Activated CD4-positive, alpha-beta memory T cell treated with anti-CD3 and anti-CD28 coated beads for 36 hours (primary cell): ENCODE measurements at regions not wholly inside any gene's neighbourhood (a gene's known extent, or its start where the extent isn't known, plus 50 kb on each side); places are given as distances from the start of the nearest gene placed in this dataset.
"Not testable (repeated sequence)": the region's sequence is repeated elsewhere in the genome, so short reads cannot be mapped to it uniquely, and the experiment has no call there.

ENCODE experiments used
- CTCF ChIA-PET: fragments of 350-600 bp; sonication (Branson Sonifier 250); formaldehyde crosslinking; loops from one replicate; lab custom pipeline; 2021; ENCODE audit warnings: antibody characterized with exemption, inconsistent platforms; lab: Charles Lee
- POLR2A ChIA-PET: fragments of 350-600 bp; sonication (Branson Sonifier 250); formaldehyde crosslinking; loops from one replicate; lab custom pipeline; 2021; ENCODE audit warnings: antibody characterized with exemption; lab: Charles Lee
- DNase-seq: peaks from one replicate; pipeline ENCODE4 v3.0.0-alpha.2; 2020
- H3K27ac Mint-ChIP-seq: one replicate; pipeline ENCODE4 v1.8.0; 2021; ENCODE audit warnings: mixed read lengths
- H3K27me3 Mint-ChIP-seq: one replicate; pipeline ENCODE4 v1.8.0; 2021; ENCODE audit warnings: mixed read lengths
- H3K36me3 Mint-ChIP-seq: one replicate; pipeline ENCODE4 v1.8.0; 2021; ENCODE audit warnings: mixed read lengths
- H3K4me1 Mint-ChIP-seq: one replicate; pipeline ENCODE4 v1.8.0; 2021; ENCODE audit warnings: low read depth, mixed read lengths
- H3K4me3 Mint-ChIP-seq: one replicate; pipeline ENCODE4 v1.8.0; 2021; ENCODE audit warnings: mild to moderate bottlenecking, mixed read lengths
- H3K9me3 Mint-ChIP-seq: one replicate; pipeline ENCODE4 v1.8.0; 2021; ENCODE audit warnings: mixed read lengths
- intact Hi-C: fragments of 100-400 bp; cut with micrococcal nuclease; formaldehyde crosslinking; loops from one replicate; pipeline ENCODE4 v1.15.1; 2023

GRCh38 chr9:105118636-105119035 lies 125.8 kb upstream of the SLC44A1 start:
- CTCF ChIA-PET = no interaction called here
- intact Hi-C loops = no loop called here
- POLR2A ChIA-PET = no interaction called here

GRCh38 chr9:105119156-105119555 lies 125.3 kb upstream of the SLC44A1 start:
- H3K9me3 Mint-ChIP-seq = no peaks in the 10 kb centered on the region
- H3K36me3 Mint-ChIP-seq = no peaks in the 10 kb centered on the region
- peaks cover 18% of the 10 kb centered on the region for H3K4me1 Mint-ChIP-seq
- ChIA-PET POLR2A (no interaction called here), CTCF (no interaction called here)
- H3K4me3 Mint-ChIP-seq = no peak overlapping the region
- no peaks in the 10 kb centered on the region for H3K27me3 Mint-ChIP-seq
- no peak overlapping the region for H3K27ac Mint-ChIP-seq
- DNase-seq = no peak
- intact Hi-C loops = no loop called here

More at GRCh38 chr9:105118636-105119035, 125.8 kb upstream of the SLC44A1 start:
- Mint-ChIP-seq H3K9me3 (no peaks in the 10 kb centered on the region), H3K27ac (no peak overlapping the region), H3K27me3 (no peaks in the 10 kb centered on the region), H3K36me3 (no peaks in the 10 kb centered on the region), H3K4me3 (no peak overlapping the region), H3K4me1 (peaks cover 23% of the 10 kb centered on the region)
- DNase-seq = no peak

- no peak overlapping the region for H3K27ac Mint-ChIP-seq
- CTCF ChIA-PET = interaction anchor here (0.8 to 1.2 kb wide), 2 partner anchors 37 to 260 kb away, joined by 3 to 5 read pairs; no protein-coding TSS in a partner anchor
- H3K9me3 Mint-ChIP-seq = no peaks in the 10 kb centered on the region
- DNase-seq = no peak
- no peaks in the 10 kb centered on the region for H3K27me3 Mint-ChIP-seq
- POLR2A ChIA-PET = no interaction called here
- intact Hi-C loops = no loop called here
- H3K4me3 Mint-ChIP-seq = no peak overlapping the region
- no peaks in the 10 kb centered on the region for H3K36me3 Mint-ChIP-seq
- H3K4me1 Mint-ChIP-seq = peaks cover 9% of the 10 kb centered on the region
Observed at GRCh38 chr9:105121861-105122430, 122.5 kb upstream of the SLC44A1 start.

GRCh38 chr9:105124598-105124997 lies 119.9 kb upstream of the SLC44A1 start:
- intact Hi-C loops, H3K9me3 Mint-ChIP-seq: not testable (repeated sequence)

GRCh38 chr9:105126226-105126625 lies 118.2 kb upstream of the SLC44A1 start:
- H3K4me3 Mint-ChIP-seq = no peak overlapping the region
- no peak for DNase-seq
- H3K36me3 Mint-ChIP-seq = no peaks in the 10 kb centered on the region
- H3K27me3 Mint-ChIP-seq = no peaks in the 10 kb centered on the region
- CTCF ChIA-PET = no interaction called here
- intact Hi-C loops = loop anchor here (5.0 kb wide), 1 partner anchor 54 kb away; no protein-coding TSS in a partner anchor
- no peak overlapping the region for H3K27ac Mint-ChIP-seq
- H3K9me3 Mint-ChIP-seq = no peaks in the 10 kb centered on the region
- POLR2A ChIA-PET = no interaction called here
- peaks cover 38% of the 10 kb centered on the region for H3K4me1 Mint-ChIP-seq

More at GRCh38 chr9:105124598-105124997, 119.9 kb upstream of the SLC44A1 start:
- H3K36me3 Mint-ChIP-seq, DNase-seq, CTCF ChIA-PET, H3K27me3 Mint-ChIP-seq, H3K4me3 Mint-ChIP-seq: not testable (repeated sequence)
- Mint-ChIP-seq H3K27ac (peak overlapping the region; percentile 42), H3K4me1 (peaks cover 32% of the 10 kb centered on the region)
- POLR2A ChIA-PET = interaction anchor here (0.6 kb wide), 1 partner anchor 9 kb away, joined by 3 read pairs; no protein-coding TSS in a partner anchor

GRCh38 chr9:105127863-105128220 lies 116.6 kb upstream of the SLC44A1 start:
- Mint-ChIP-seq H3K27me3 (no peaks in the 10 kb centered on the region), H3K36me3 (no peaks in the 10 kb centered on the region), H3K4me1 (peaks cover 38% of the 10 kb centered on the region), H3K27ac (peak overlapping the region; percentile 60), H3K9me3 (no peaks in the 10 kb centered on the region), H3K4me3 (no peak overlapping the region)
- ChIA-PET POLR2A (interaction anchor here (1.1 kb wide), 1 partner anchor 13 kb away, joined by 4 read pairs; no protein-coding TSS in a partner anchor), CTCF (no interaction called here)
- DNase-seq = peak; percentile 62
- intact Hi-C loops = loop anchor here (1.0 to 5.0 kb wide), 4 partner anchors 56 to 200 kb away; partner anchors contain the start of gene ABCA1

- no peak for DNase-seq
- Mint-ChIP-seq H3K4me1 (peaks cover 38% of the 10 kb centered on the region), H3K4me3 (no peak overlapping the region), H3K27ac (no peak overlapping the region), H3K27me3 (no peaks in the 10 kb centered on the region), H3K9me3 (no peaks in the 10 kb centered on the region), H3K36me3 (no peaks in the 10 kb centered on the region)
- ChIA-PET POLR2A (interaction anchor here (1.1 kb wide), 1 partner anchor 14 kb away, joined by 4 read pairs; no protein-coding TSS in a partner anchor), CTCF (interaction anchor here (0.5 kb wide), 1 partner anchor 130 kb away, joined by 3 read pairs; no protein-coding TSS in a partner anchor)
- intact Hi-C loops = loop anchor here (1.0 to 5.0 kb wide), 4 partner anchors 57 to 201 kb away; partner anchors contain the start of gene ABCA1
Observed at GRCh38 chr9:105128908-105129600, 115.4 kb upstream of the SLC44A1 start.

- CTCF ChIA-PET = interaction anchor here (0.5 to 0.6 kb wide), 2 partner anchors 130 to 530 kb away, joined by 3 read pairs; no protein-coding TSS in a partner anchor
- H3K27me3 Mint-ChIP-seq = no peaks in the 10 kb centered on the region
- intact Hi-C loops = loop anchor here (2.0 to 5.0 kb wide), 3 partner anchors 57 to 139 kb away; no protein-coding TSS in a partner anchor
- POLR2A ChIA-PET = no interaction called here
- H3K4me1 Mint-ChIP-seq = peaks cover 38% of the 10 kb centered on the region
- no peak overlapping the region for H3K4me3 Mint-ChIP-seq
- H3K9me3 Mint-ChIP-seq = no peaks in the 10 kb centered on the region
- no peaks in the 10 kb centered on the region for H3K36me3 Mint-ChIP-seq
- H3K27ac Mint-ChIP-seq = no peak overlapping the region
- no peak for DNase-seq
Observed at GRCh38 chr9:105129731-105130130, 114.7 kb upstream of the SLC44A1 start.

GRCh38 chr9:105131981-105132380 lies 112.5 kb upstream of the SLC44A1 start:
- no peak overlapping the region for H3K4me3 Mint-ChIP-seq
- H3K9me3 Mint-ChIP-seq = no peaks in the 10 kb centered on the region
- no peaks in the 10 kb centered on the region for H3K27me3 Mint-ChIP-seq
- no peak for DNase-seq
- intact Hi-C loops = no loop called here
- ChIA-PET POLR2A (interaction anchor here (0.6 kb wide), 2 partner anchors 56 to 209 kb away, joined by 3 to 6 read pairs; no protein-coding TSS in a partner anchor), CTCF (interaction anchor here (1.2 kb wide), 1 partner anchor 269 kb away, joined by 4 read pairs; no protein-coding TSS in a partner anchor)
- H3K4me1 Mint-ChIP-seq = peaks cover 29% of the 10 kb centered on the region
- no peaks in the 10 kb centered on the region for H3K36me3 Mint-ChIP-seq
- no peak overlapping the region for H3K27ac Mint-ChIP-seq

- Mint-ChIP-seq H3K4me1 (peaks cover 23% of the 10 kb centered on the region), H3K36me3 (no peaks in the 10 kb centered on the region), H3K4me3 (no peak overlapping the region), H3K9me3 (no peaks in the 10 kb centered on the region), H3K27me3 (no peaks in the 10 kb centered on the region), H3K27ac (no peak overlapping the region)
- ChIA-PET POLR2A (no interaction called here), CTCF (no interaction called here)
- intact Hi-C loops = no loop called here
- no peak for DNase-seq
Observed at GRCh38 chr9:105132606-105133005, 111.8 kb upstream of the SLC44A1 start.

- H3K4me1 Mint-ChIP-seq = peaks cover 4% of the 10 kb centered on the region
- intact Hi-C loops = no loop called here
- CTCF ChIA-PET = no interaction called here
- no peak overlapping the region for H3K4me3 Mint-ChIP-seq
- no peak overlapping the region for H3K27ac Mint-ChIP-seq
- H3K27me3 Mint-ChIP-seq = peaks cover 2% of the 10 kb centered on the region
- no peak for DNase-seq
- no peaks in the 10 kb centered on the region for H3K9me3 Mint-ChIP-seq
- POLR2A ChIA-PET = no interaction called here
- no peaks in the 10 kb centered on the region for H3K36me3 Mint-ChIP-seq
Observed at GRCh38 chr9:105138306-105138801, 106.1 kb upstream of the SLC44A1 start.
